Activated CD4-positive, alpha-beta T cell treated with anti-CD3 and anti-CD28 coated beads, Interleukin-2, amount 50 U/mL, for 4 hours (primary cell): ENCODE measurements at regions not wholly inside any gene's neighbourhood (a gene's known extent, or its start where the extent isn't known, plus 50 kb on each side); places are given as distances from the start of the nearest gene placed in this dataset.

Experiments used
- DNase-seq, 2 experiments: peaks; one replicate each; pipeline ENCODE4 v3.0.0-alpha.2; 2020

DNA sequence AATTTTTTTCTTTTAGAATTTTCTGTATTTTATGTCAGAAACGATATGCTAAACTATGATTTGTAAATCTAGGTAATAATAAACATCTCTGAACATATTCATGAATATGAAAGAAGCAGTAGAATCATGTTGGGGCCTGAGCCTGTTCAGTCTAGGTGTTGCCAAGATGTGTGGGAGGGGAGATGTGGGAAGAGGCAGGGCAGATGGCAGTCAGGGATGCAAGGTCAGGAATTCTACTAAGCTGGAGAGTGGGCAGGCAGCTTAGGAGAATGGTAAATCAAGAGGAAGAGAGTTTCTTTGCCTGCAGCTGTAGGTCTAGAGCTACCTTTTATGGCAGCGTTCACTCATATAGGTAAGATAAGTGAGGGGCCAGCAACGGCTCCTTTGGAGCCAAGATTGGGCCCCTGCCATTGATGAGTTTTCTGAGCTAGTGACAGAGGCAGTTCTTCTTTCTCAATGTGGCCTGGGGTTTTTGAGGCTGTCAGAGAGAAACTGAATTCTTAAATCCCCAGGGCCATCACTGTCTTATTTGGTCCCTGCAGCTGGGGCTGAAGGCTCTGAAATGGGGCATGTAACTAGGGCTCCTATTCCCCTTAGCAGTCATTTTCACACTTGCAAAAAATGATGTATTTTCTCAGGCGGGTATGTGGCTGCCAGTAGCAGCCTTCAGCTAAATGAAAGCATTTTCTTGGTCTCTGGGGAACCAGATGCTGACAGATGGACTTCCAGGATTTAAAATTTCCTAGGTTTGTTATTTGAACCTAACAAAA lies 232.8 kb downstream of the PIK3C3 start:
- no peak for DNase-seq

DNA sequence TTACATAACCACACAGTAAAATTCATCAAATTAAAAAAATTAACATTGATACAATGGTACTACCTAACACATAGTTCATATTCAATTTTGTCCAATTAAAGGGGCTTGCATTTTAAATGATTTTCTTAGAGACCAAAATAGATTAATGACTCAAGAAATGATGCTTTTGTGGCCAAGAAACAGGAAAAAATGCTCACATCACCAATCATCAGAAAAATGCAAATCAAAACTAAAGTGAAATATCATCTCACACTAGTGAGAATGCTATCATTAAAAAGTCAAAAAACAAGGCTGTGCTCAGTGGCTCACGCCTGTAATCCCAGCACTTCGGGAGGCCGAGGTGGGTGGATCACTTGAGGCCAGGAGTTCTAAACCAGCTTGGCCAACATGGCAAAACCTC lies 235.6 kb downstream of the PIK3C3 start:
- no peak for DNase-seq

GRCh38 chr18:42192251-42193248 lies 237.5 kb downstream of the PIK3C3 start:
- DNase-seq, result no peak

DNA sequence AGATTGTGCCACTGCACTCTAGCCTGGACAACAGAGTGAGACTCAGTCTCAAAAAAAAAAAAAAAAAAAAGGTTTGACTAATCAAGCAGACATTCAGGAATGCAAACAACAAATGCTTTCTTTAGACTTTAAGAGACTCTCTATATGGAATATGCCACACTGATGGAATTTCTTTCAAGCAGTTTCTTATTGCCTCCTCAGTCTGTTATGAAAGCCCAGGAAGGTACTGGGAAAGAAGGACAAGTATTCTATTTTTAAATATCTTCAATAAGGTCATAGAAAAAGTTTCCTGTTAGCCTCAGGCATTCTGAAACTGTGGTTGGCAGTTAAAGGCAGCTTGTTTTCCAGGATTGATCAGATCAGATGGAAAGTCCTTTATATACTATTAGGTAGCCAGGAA lies 241.6 kb downstream of the PIK3C3 start:
- DNase-seq, result no peak

DNA sequence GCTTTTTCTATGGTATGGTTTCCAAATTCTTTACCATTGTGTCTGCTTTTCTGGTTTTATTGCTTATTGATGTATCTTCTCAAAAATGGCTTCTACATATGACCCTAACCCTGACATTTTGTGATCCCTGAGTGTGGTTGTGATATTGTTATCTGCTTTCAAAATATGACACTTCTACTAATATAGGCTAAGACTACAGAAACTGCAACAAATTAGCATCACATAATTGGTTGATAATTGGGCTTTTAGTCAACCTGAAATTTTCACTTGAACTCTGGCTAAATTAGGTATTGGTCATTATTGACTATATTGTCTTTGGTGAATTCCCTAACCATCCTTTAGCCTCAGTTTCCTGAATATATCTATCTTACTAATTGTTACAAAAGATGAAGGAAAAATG lies 246.1 kb downstream of the PIK3C3 start:
- no peak for DNase-seq

GRCh38 chr18:42211201-42211600 lies 256.2 kb downstream of the PIK3C3 start:
- DNase-seq, result no peak

DNA sequence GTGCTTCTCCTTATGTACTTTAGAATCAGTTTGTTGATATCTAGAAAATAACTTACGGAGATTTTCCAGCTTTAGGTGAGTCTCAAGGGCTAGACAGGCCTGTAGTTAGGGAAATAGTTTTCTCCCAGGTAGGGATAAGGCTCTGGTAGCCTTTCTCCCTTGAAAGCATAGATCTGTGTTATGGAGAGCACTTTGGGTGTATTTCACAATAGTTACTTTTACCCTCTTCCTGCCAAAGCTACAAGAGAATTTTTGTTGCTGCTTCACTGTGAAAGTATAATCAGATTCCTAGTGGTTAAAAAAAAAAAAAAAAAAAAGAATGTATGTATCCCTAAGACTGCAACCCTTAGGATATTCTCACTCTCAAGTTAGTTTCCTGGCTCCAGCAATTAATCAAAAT lies 267.5 kb downstream of the PIK3C3 start:
- no peak for DNase-seq

- DNase-seq, result no peak
Observed at GRCh38 chr18:42228581-42228980, 273.5 kb downstream of the PIK3C3 start.

- no peak for DNase-seq
Observed at GRCh38 chr18:42229211-42230210, 274.5 kb downstream of the PIK3C3 start.

GRCh38 chr18:42230636-42231035 lies 275.6 kb downstream of the PIK3C3 start:
- no peak for DNase-seq

GRCh38 chr18:42231284-42231683 lies 276.2 kb downstream of the PIK3C3 start:
- DNase-seq, result no peak

- DNase-seq, result no peak
Observed at GRCh38 chr18:42231796-42232195, 276.8 kb downstream of the PIK3C3 start.

DNA sequence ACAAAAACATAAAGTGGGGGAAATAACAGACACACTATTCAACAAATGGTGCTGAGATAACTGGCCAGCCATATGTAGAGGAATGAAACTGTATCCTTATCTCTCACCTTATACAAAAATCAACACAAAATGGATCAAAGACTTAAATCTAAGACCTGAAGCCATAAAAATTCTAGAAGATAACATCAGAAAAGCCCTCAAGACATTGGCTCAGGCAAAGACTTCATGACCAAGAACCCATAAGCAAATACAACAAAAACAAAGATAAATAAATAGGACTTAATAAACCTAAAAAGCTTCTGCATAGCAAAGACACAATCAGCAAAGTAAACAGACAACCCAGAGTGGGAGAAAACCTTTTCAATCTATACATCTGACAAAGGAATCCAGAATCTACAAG lies 278.9 kb downstream of the PIK3C3 start:
- no peak for DNase-seq

DNA sequence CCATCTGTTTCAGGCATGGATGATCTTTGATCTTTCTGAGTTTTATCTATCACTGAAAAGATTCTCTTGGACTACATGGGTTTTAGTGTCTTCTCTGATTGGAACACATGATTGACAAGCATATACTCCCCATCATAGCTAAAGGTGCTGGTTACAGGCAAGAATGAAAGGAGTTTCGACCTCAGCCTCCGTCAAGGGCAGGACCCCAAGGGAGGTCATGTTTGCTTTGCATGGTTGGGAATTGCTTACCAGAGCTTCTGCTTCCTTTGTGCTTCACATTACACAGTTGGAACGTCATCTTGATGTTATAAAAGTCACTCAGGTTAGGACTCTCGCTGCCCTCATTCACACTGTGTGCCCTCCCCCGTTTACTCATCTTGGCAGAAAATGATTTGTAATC lies 287.7 kb downstream of the PIK3C3 start:
- DNase-seq, result no peak

GRCh38 chr18:42245137-42245536 lies 290.1 kb downstream of the PIK3C3 start:
- DNase-seq, result no peak

GRCh38 chr18:42255908-42256765 lies 301.1 kb downstream of the PIK3C3 start:
- no peak for DNase-seq

DNA sequence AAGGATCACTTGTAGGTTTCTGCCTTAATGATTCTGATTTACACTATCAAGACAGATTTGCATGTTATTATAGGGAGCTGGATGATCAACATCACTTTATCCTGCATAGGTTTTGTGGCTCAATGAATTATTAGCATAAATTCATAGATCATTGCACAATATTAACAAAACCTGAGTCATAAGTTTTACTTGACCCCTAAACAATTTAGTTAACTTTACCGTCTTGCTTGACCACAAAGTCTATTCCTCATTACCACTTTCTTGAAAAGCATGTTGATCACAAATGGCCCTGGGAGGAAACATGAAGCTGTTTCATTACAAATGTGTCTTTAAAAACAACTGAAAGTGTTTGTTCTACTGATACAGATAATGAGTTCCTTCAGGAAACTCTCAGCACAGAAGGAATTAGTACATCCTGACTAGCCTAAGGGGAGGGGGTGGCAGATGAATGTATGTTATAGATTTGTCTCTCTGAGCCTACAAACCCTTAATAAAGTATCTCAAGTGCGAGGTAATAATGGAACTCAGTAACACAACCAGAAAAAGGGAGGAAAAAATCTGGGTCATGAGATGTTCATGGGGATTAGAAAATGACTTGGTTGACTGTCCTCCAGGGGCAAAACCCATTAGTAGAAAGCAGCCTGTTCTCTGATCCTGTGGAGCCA lies 303.4 kb downstream of the PIK3C3 start:
- DNase-seq, result no peak

GRCh38 chr18:42261731-42262130 lies 306.7 kb downstream of the PIK3C3 start:
- DNase-seq, result no peak

GRCh38 chr18:42264497-42264896 lies 309.5 kb downstream of the PIK3C3 start:
- DNase-seq, result no peak

DNA sequence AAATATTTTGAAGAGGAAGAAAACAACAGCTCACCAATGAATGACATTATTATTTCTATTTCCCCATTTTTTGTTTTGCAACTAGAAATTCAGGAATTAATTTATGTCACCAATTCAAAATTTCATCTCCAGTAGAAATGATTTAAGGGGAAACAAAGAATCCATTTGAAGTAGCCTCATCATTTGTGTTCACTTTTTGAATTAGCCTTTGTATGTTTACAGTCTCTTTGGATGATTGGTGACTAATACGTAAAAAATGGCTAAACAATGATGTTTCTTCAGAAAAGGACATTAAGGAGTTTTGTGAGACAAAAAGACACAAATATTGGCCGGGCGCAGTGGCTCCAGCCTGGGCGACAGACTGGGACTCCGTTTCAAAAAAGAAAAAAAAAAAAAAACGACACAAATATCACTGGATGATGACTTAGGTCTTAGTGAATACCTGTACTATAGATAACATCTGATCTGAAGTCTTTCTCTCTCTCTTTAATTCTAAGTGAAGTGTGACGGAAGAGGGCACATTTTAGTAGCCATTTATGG lies 313.2 kb downstream of the PIK3C3 start:
- no peak for DNase-seq

DNA sequence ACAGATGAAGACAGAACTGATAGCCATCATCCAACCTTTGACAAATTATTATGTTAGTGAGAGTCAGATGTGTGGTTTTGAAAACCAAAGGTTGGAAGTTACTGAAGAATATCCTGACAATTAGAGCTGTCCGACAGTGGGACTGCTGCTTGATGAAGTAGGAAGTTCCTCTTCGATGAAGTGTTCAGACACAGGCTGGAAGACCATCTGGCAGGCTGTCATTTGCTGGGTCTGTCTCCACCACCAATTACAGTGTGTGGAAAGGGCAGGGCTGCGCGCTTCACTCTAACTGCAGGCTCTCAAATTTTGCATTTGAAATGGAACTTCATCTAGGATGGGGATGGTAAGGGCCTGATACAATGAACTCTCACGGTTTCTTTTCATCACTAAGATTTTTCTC lies 313.8 kb downstream of the PIK3C3 start:
- DNase-seq, result no peak
